NCI-H446 (cell line): ENCODE measurements at regions not wholly inside any gene's neighbourhood (a gene's known extent, or its start where the extent isn't known, plus 50 kb on each side); places are given as distances from the start of the nearest gene placed in this dataset.
"Not testable (repeated sequence)": the region's sequence is repeated elsewhere in the genome, so short reads cannot be mapped to it uniquely, and the experiment has no call there.

Experiments used
- DNase-seq, 2 experiments: peaks; one replicate each; lab custom pipeline; 2025; lab: John Stamatoyannopoulos, UW

- no peak for DNase-seq
Measured at GRCh38 chr4:52372747-52373146, 286.4 kb downstream of the USP46 start.

- DNase-seq, result no peak
Measured at GRCh38 chr4:52373650-52374049, 285.5 kb downstream of the USP46 start.

GRCh38 chr4:52374877-52375276 is 284.2 kb downstream of the USP46 start:
- DNase-seq, result no peak

DNA sequence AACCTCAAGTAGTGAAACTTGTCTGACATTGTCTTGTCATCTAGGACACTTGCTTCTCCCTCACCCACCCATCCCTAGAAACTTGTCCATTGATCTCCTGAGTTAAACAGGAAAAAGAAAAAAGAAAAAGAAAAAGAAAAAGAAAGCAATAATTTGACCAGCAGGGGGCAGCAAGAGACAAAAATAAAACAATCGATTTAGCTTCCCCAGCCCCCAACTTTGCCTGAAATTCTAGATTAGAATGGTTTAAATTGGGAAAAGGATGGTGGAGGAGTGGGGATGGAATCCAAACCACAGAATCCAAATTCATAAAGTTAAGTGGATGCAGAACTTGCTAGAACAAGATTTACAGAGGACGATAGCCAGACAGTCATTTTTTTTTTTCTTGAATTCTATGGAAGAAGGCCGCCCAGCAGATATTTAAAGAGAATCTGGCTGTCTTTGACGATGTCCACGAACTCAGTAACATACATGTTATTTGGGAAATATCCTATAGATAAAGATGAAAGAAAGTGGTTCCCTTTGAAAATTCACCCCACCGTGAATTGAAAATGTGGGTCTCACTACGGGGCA is 282.9 kb downstream of the USP46 start:
- peak; percentile 12 to 63 for DNase-seq

DNA sequence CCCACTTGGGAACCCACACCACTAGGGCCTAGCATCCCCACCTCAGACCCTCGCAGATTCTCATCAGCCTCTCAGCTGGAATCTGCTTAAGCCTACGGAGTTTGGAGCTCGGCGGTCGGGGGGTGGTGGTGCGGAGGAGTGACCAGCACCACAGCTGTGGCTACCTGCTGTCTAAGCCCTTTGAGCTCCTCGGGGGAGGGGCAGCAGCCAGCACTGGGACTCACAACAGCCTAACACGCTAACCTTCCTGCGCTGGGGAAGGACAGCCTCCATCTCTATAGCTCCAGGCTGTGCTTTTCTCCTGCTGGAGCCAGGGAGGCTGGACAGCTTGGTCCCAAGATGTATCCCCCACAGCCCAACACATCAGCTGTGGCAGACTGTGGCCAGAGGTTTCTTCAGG is 281.5 kb downstream of the USP46 start:
- no peak for DNase-seq

DNA sequence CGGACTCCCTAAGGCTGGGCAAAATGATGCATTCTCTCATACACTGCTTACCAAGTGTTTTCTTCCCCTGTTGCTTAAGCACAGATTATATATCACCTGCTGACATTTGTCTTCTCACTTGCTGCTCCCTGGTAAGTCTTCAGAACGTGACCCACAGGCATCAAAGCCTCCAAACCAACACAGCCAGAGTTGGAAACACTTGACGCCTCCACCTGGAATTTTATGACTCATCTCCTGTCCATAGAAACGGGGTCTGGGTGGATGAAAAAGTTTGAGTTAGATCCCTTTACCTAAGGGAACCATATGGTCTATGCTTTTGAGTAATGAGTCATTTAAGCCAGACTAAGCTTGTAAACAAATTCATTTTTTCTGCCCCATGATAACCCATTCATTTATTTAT is 251.6 kb downstream of the USP46 start:
- peak in 1 of 2 experiments; percentile 6 for DNase-seq

- DNase-seq, result no peak
Measured at GRCh38 chr4:52408032-52408431, 251.1 kb downstream of the USP46 start.

DNA sequence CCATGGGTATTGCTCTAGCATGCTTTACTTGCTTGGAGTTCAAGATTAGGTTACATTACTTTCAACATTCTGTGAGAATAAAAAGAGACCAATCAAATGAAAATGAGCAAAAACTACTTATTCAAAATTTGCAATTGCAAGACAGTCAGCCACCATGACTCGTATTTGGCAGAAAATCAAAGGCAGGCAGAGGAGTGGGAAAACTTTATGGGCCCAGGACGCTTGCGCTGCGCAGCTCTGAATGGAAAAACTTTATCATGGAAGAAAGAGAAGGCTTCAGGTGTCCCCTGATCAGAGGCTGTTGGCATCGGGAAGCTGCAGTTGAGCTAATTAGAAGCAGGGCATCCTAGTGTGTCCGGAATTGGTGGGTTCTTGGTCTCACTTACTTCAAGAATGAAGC is 250.6 kb downstream of the USP46 start:
- DNase-seq, result no peak

- DNase-seq, result not testable (repeated sequence)
Measured at GRCh38 chr4:52409766-52410165, 249.3 kb downstream of the USP46 start.

DNA sequence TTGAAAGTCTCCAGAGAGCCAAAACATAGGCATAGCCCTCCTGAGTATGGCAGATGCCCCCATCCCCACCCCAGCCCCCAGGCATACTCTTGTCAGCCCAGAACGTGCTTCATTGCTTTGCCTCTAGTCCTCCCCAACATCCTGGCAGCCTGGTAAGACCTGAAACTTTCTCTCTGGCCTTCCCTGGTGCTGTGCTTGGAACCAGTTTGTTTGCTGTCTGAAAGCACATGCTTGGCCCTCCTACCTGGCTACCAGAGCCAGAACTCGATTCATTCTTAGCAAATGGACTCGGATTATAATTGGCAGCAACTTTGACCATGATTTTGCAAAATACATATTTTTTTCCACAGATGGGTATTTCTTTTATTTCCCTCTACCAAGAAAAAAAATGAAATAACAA is 248.1 kb downstream of the USP46 start:
- no peak for DNase-seq

GRCh38 chr4:52420330-52420729 is 238.8 kb downstream of the USP46 start:
- no peak for DNase-seq

- no peak for DNase-seq
Measured at GRCh38 chr4:52421811-52422213, 237.3 kb downstream of the USP46 start.

DNA sequence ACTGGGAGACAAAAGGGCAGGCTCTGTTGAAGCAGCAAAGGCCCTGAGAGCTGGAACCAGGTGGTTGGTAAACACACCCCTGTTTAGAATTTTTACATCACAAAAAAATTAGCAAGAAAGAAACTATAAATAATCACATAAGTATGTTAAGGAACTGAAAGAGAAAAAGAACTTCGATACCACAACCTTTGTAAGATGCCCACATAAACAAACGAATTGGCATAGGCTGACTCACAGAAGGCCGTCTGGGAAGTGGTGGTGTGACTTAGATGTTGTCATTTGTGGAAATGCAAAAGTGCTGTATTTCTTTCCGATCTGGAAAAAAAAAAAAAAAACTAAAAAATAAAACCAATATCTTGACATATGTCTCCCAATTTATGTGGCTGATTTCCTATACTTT is 235.1 kb downstream of the USP46 start:
- DNase-seq, result no peak

DNA sequence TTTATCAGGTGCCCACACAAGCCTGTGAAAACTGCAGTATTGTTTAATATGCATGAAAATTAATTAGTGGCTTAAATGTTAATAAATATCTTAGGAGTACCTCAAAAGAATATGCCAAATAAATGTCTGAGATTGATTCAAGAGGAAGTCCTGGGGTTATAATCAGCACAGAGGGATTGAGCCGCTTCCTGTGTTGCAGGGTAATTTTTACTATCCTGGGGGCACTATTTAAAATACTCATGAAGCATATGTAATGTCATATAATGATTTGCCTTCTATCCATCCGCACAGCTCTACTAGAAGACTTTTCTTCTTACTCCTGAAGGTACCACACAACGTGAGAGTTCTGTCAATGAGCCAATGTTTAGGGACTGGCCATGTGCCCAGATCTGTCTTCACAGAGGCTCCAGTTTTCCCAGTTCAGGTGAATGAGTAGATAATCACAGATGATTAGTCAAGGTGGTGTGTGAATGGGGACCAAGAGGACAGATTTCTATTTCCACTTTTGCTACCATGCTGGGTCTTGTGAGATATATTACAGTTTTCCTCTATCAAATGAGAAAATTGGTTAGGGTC is 233.3 kb downstream of the USP46 start:
- no peak for DNase-seq

DNA sequence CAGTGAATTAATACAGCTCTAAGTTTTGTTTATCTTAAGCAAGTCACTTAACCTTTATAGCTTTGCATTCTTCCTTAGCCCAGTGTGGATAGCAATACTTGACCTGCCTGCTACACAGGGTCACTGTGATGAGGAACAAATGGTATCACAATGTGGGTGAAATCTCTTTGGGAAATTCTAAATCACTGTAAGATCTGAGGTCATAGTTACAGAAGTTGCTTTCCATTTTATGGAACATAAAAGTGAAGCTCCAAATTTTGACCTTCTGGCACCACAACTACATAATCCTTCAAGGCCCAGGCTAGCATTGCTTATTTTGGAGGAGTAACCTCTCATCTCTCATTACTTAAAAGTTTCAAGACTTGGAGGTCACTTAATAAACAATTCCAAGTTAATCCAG is 227.7 kb downstream of the USP46 start:
- DNase-seq, result no peak

- DNase-seq, result no peak
Measured at GRCh38 chr4:52431869-52432268, 227.2 kb downstream of the USP46 start.

GRCh38 chr4:52442524-52442923 is 216.6 kb downstream of the USP46 start:
- DNase-seq, result not testable (repeated sequence)

GRCh38 chr4:52472444-52472843 is 186.7 kb downstream of the USP46 start:
- no peak for DNase-seq

- no peak for DNase-seq
Measured at GRCh38 chr4:52477191-52477780, 181.8 kb downstream of the USP46 start.

GRCh38 chr4:52483186-52483890 is 175.8 kb downstream of the USP46 start:
- DNase-seq, result no peak

- DNase-seq, result peak; percentile 5 to 49
Measured at GRCh38 chr4:52507774-52508173, 151.3 kb downstream of the USP46 start.

DNA sequence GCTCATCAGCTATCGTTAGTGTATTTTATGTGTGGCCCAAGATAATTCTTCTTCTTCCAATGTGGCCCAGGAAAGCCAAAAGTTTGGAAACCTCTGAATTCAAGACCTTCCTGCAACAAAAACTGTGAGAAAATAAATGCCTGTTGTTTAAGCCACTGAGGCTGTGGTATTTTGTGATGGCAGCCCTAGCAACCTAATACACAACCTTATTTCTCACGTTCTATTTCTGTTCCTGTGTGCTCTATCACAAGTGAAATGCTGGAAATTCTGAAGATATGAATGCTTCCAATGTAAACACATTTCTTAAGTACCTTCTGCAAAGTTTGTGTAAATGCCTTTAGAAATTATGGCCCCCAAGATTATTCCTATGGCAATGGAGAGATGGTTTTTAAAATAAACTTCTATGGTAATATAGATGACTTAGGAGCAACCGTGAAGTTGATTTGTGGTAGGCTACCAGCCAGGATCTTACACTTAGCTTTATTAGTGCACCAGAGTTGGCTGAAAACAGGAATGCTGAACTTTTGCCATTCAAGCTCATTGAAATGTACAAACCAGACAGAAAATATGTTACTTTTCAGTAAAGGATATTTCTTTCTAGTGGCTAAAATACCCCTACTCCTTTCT is 148.0 kb downstream of the USP46 start:
- DNase-seq, result no peak

DNA sequence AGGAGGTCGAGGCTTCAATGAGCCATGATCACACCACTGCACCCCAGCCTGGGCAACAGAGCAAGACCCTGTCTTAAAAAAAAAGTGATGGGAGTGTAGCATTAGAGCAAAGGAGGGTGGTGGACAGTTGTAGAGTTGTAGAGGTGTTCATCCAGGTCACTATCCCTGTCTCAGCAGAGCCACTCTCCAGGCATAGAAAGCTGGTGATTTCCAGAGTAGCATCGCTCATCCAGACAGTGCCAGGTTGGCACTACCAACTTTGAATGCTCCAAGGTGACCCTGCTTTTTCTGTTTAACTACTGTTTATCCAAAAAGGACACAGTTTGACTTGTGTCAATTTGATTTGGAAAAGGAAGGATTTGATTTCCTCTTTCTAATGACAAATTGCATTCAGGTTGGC is 147.3 kb downstream of the USP46 start:
- no peak for DNase-seq
